Mesothelial cell of epicardium (in vitro differentiated cells): ENCODE measurements at regions not wholly inside any gene's neighbourhood (a gene's known extent, or its start where the extent isn't known, plus 50 kb on each side); places are given as distances from the start of the nearest gene placed in this dataset.

Experiments used
- DNase-seq, 2 experiments: peaks; one replicate each; pipeline ENCODE4 v3.0.0; 2021; ENCODE audit warnings: low spot score in 2 of 2; ENCODE audit not compliant: unreplicated experiment in 2 of 2
- H3K27ac Mint-ChIP-seq: 2 replicates; pipeline ENCODE4 v1.8.0; 2021; ENCODE audit warnings: mixed read lengths
- H3K27me3 Mint-ChIP-seq: 2 replicates; pipeline ENCODE4 v1.8.0; 2021; ENCODE audit warnings: low read depth, mixed read lengths
- H3K36me3 Mint-ChIP-seq: 2 replicates; pipeline ENCODE4 v1.8.0; 2021; ENCODE audit warnings: mixed read lengths
- H3K4me1 Mint-ChIP-seq: 2 replicates; pipeline ENCODE4 v1.8.0; 2021; ENCODE audit warnings: mixed read lengths
- H3K4me3 Mint-ChIP-seq: 2 replicates; pipeline ENCODE4 v1.8.0; 2021; ENCODE audit warnings: mild to moderate bottlenecking, moderate library complexity, mixed read lengths
- H3K9me3 Mint-ChIP-seq: 2 replicates; pipeline ENCODE4 v1.8.0; 2021; ENCODE audit warnings: mixed read lengths
- CTCF ChIP-seq: fragments of 200-600 bp; sonication (generic); IDR thresholded peaks from one replicate; pipeline ENCODE4 v1.5.0; 2021; ENCODE audit warnings: antibody characterized with exemption; ENCODE audit not compliant: unreplicated experiment

- Mint-ChIP-seq H3K9me3 (no peaks in the 10 kb centered on the region), H3K4me1 (no peaks in the 10 kb centered on the region), H3K4me3 (no peak overlapping the region), H3K27ac (no peak overlapping the region), H3K36me3 (no peaks in the 10 kb centered on the region), H3K27me3 (peaks cover 34% of the 10 kb centered on the region)
- DNase-seq: no peak
- TF ChIP-seq CTCF: no peak
Observed at GRCh38 chr16:49919327-49919726, 63.4 kb upstream of the ZNF423 start.

DNA sequence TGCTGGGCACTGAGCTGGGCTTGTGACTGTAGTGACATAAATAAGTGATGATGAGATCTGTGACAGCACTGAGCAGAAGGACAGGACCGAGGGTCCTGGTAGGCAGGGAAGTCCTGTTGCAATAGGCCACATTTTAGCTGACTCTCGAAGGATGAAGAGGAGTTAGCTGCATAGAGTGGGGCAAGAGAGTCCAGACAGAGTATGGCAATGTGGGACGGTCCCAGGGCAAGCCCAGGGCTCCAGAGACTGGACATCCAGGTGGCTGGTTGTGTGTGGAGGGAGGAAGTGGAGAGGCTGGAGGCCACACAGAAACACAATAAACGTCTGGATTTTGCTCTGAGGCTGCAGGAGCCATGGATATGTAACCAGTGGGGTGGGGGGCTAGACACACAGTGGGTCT is 64.5 kb upstream of the ZNF423 start:
- no peak overlapping the region for H3K4me3 Mint-ChIP-seq
- H3K9me3 Mint-ChIP-seq: no peaks in the 10 kb centered on the region
- peaks cover 34% of the 10 kb centered on the region for H3K27me3 Mint-ChIP-seq
- no peaks in the 10 kb centered on the region for H3K4me1 Mint-ChIP-seq
- TF ChIP-seq CTCF: no peak
- H3K36me3 Mint-ChIP-seq: no peaks in the 10 kb centered on the region
- H3K27ac Mint-ChIP-seq: no peak overlapping the region
- DNase-seq: no peak

- Mint-ChIP-seq H3K36me3 (no peaks in the 10 kb centered on the region), H3K27ac (no peak overlapping the region), H3K9me3 (no peaks in the 10 kb centered on the region), H3K27me3 (peaks cover 38% of the 10 kb centered on the region), H3K4me1 (no peaks in the 10 kb centered on the region), H3K4me3 (no peak overlapping the region)
- no peak for DNase-seq
- TF ChIP-seq CTCF: no peak
Observed at GRCh38 chr16:49921106-49921505, 65.2 kb upstream of the ZNF423 start.

DNA sequence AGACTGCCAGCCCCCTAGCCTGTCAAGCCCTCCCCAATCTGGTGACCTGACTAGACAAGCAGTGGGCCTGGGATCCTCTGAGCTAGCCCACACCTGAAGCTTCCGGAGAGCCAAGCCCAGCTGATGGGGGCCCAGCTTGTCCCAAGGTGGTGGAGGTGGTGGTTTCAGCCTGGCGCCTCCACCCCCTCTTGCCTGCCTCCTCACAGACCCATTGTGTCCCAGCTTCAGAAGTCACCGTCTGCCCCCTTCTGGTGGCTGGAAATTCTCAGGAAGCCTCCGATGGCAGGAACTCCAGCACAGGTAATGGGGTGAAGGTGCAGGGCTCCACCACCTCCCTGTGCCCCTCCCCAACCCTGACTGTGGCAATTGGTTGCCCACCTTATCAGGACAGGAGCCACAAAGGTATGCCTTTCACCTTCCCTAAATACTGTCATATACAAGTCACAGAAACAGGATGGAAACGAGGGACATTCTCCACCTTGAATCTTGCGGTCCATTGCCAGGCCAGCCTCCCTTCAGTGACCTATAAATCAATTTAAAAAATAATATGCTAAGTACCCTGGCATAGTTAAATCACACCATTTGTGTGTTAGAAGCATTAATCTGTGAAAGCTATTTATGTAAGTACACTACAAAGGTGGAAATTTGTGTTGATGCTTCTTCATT is 66.0 kb upstream of the ZNF423 start:
- Mint-ChIP-seq H3K4me1 (no peaks in the 10 kb centered on the region), H3K27me3 (peaks cover 39% of the 10 kb centered on the region), H3K36me3 (no peaks in the 10 kb centered on the region), H3K9me3 (no peaks in the 10 kb centered on the region), H3K27ac (no peak overlapping the region), H3K4me3 (no peak overlapping the region)
- peak; percentile 51 to 78 for DNase-seq
- TF ChIP-seq CTCF: peak; percentile 61

DNA sequence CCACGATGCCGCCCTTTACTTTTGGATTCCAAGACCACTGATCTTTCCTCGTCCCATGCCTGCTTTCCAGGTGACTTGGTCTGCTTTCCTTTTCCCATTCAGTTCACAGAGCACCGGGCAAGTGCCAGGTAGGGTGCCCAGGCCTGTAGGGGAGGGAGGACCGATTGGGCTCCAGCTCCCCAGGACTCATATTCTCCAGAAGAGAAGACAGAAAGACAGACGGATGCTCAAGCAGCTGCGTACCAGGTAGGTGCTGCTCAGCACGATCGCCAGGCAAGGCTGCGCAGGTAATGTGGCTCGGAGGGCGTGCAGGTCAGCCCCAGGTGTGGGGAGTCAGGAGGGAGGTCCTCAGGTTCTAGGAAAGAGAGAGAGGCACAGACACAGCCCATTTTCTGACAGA is 67.5 kb upstream of the ZNF423 start:
- Mint-ChIP-seq H3K4me1 (no peaks in the 10 kb centered on the region), H3K4me3 (no peak overlapping the region), H3K27me3 (peaks cover 40% of the 10 kb centered on the region), H3K27ac (no peak overlapping the region), H3K9me3 (no peaks in the 10 kb centered on the region), H3K36me3 (no peaks in the 10 kb centered on the region)
- DNase-seq: no peak
- no peak for TF ChIP-seq CTCF

- H3K27ac Mint-ChIP-seq: no peak overlapping the region
- TF ChIP-seq CTCF: no peak
- peaks cover 44% of the 10 kb centered on the region for H3K27me3 Mint-ChIP-seq
- no peak for DNase-seq
- H3K4me1 Mint-ChIP-seq: no peaks in the 10 kb centered on the region
- H3K9me3 Mint-ChIP-seq: no peaks in the 10 kb centered on the region
- H3K36me3 Mint-ChIP-seq: no peaks in the 10 kb centered on the region
- H3K4me3 Mint-ChIP-seq: no peak overlapping the region
Observed at GRCh38 chr16:49924078-49924477, 68.2 kb upstream of the ZNF423 start.
